Stimulated activated naive CD4-positive, alpha-beta T cell (primary cell): ENCODE measurements at regions not wholly inside any gene's neighbourhood (a gene's known extent, or its start where the extent isn't known, plus 50 kb on each side); places are given as distances from the start of the nearest gene placed in this dataset.

Source experiments
- DNase-seq, 6 experiments: peaks; one replicate each; lab custom pipeline; 2025; lab: John Stamatoyannopoulos, UW

- DNase-seq: no peak
Observed at GRCh38 chr16:86683441-86684194, 105.3 kb downstream of the FOXL1 start.

- no peak for DNase-seq
Observed at GRCh38 chr16:86685076-86685475, 106.7 kb downstream of the FOXL1 start.

- no peak for DNase-seq
Observed at GRCh38 chr16:86690970-86691369, 112.6 kb downstream of the FOXL1 start.

- DNase-seq: no peak
Observed at GRCh38 chr16:86692426-86692825, 114.1 kb downstream of the FOXL1 start.

DNA sequence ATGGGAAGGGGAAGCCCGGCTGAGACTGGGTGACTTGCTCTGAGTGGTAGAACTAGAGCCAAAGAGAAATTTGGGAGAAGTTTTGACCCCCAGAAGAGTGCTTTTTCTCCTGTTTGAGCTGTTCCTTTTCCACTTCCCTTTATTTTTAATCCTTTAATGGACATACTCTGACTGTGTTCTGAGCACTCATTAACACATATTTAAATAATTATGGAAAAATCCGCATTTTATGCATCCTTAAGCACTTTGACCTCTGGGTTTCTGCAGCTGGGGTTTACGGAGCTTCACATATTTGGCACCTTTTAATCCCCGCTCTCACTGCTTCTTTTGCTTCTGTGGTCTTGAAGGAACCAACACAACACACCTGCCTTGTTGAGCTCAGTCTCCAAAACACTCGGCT lies 114.7 kb downstream of the FOXL1 start:
- no peak for DNase-seq

DNA sequence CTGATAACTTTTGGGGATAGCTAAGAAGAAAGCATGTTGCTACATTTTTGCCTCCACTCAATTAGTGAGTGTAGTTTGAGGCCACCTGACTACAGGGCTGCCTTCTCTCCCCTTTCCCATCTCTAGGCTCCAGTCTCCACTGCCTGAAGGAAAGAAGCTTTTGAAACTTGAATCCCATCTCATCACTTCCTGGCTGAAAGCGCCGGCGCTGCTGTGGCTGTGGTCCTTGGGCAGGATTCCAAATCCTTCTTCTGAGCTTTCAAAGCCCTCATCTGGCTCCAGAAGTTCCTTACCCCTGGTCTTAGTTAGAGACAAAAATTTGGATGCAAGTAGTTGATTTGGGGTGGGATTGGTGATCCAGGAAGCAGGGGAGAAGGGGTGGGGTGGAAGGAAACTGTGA lies 119.4 kb downstream of the FOXL1 start:
- DNase-seq: no peak

- DNase-seq: no peak
Observed at GRCh38 chr16:86700046-86700945, 121.9 kb downstream of the FOXL1 start.

DNA sequence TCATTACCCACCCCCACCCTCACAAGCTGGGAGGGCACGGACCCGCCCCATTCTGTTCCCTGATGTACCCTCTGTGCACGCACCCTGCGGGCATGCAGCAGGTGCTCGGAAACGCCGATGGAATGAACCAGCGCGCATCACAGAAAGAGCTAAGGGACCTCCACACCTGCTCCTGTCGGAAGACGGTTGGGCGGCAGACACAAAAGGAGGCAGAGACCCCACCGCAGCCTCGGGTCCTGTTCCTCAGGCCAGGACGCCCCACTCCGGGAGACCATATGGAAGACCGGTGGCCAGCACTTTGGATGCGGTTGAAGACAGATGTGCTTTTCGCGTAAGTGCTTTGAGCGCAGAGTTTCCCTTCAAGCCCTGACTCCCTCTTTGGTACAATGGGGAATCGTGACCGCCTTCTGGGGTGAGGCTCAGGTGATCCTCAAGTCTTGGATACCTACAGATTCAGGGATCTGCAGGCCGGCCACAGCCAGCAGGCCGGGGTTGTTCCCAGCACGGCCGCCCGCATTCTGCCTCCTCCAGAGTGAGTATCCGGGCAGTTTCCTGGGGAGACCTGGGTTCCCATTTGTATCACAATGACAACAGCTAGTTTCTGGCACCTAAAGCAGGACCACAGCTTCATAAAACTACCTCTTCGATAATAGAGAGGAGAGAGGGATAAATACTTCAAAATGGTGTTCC lies 123.1 kb downstream of the FOXL1 start:
- no peak for DNase-seq

- DNase-seq: no peak
Observed at GRCh38 chr16:86702824-86703588, 124.7 kb downstream of the FOXL1 start.

DNA sequence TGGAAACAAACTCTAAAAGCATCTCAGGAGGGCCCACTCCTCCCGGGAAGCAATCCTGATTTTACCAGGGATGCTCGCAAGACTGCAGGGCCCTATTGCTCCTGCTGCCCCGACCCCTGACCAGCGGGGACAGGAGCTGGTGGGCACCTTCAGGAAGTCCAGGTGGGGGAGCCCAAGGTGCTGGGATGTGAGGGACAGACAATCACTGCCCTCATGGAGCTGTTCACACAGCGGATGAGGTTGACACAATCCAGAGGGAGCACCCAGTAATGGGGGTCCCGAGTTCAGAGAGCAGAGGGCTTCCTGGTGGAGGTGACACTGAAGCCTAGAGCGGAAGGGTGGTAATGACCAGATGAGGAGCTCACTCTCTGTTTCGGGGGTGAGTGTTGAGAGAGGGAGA lies 126.2 kb downstream of the FOXL1 start:
- no peak for DNase-seq

- no peak for DNase-seq
Observed at GRCh38 chr16:86706726-86707125, 128.4 kb downstream of the FOXL1 start.

DNA sequence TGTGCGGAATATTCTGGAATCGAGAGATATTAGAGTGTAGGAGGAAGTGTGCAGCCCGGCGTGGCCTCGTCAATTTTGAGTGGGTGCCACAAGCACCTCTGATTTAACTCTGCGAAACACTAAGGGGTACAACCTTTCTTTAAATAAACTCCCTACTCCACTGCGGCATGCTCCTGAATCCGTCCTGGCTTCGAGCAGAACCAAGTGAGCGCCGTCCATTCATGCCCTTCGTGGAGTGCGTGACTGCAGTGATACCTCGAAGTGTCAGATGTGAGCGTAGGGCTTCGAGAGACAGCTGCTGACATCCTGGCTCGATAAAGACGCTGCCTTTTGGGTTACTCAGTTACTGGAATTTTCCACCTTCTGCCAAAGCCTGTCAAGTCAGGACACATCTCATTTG lies 128.8 kb downstream of the FOXL1 start:
- DNase-seq: no peak

- DNase-seq: no peak
Observed at GRCh38 chr16:86707581-86707980, 129.2 kb downstream of the FOXL1 start.

DNA sequence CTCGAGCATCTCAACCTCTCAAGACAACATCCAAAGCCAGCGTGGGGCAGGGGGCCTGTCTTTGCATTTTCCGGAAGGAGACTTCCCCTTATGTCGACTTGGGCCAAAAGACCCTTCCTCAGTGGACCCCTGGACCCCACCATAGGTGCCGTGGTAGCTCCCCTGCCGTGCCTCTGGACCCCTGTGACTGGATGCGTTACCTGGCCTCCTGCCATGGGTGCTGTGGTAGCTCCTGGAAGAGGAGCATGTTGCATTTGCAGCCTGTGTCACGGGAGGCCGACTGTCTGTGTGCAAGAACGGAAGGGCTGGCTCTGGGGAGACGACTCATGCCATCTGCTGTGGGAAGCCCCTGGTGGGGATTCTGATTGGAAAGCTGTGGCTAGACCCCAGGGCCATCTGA lies 130.1 kb downstream of the FOXL1 start:
- DNase-seq: no peak

- DNase-seq: no peak
Observed at GRCh38 chr16:86709103-86709502, 130.8 kb downstream of the FOXL1 start.

- no peak for DNase-seq
Observed at GRCh38 chr16:86709902-86710601, 131.7 kb downstream of the FOXL1 start.

GRCh38 chr16:86710602-86710950 lies 132.2 kb downstream of the FOXL1 start:
- no peak for DNase-seq

GRCh38 chr16:86712158-86713009 lies 134.0 kb downstream of the FOXL1 start:
- DNase-seq: no peak

GRCh38 chr16:86713021-86713631 lies 134.8 kb downstream of the FOXL1 start:
- DNase-seq: no peak

DNA sequence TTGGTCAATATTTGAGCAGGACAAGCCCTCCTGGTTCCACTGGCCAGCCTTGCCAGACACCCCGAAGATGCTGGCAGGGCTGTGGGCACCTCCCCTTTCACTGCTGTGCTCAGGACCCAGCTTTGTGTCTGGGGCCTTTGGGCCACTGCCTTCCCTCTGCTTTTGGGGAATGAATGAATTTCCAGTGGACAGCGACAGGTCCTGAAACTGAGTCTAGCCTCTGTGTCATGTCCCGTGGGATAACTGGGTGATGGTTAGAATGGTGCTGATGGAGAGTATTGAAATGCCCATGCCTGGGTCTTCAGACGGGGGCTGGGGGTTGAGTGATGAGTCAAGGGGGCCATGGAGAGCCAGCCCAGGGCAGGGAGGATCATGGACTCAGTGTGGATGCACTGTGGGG lies 135.8 kb downstream of the FOXL1 start:
- no peak for DNase-seq
